22Rv1 (cell line): ENCODE measurements at regions not wholly inside any gene's neighbourhood (a gene's known extent, or its start where the extent isn't known, plus 50 kb on each side); places are given as distances from the start of the nearest gene placed in this dataset.

Experiments
- H3K27ac ChIP-seq: fragments of 450-650 bp; 2 replicates; pipeline ENCODE4 v1.5.1; 2017
- ZFX ChIP-seq: fragments of 450-650 bp; IDR thresholded peaks from 2 replicates; pipeline ENCODE4 v1.6.1; 2017; ENCODE audit warnings: antibody characterized with exemption, borderline replicate concordance
- TF ChIP-seq, protein P1 (sequence below): fragments of 450-650 bp; IDR thresholded peaks from 2 replicates; pipeline ENCODE4 v1.5.1; 2017; ENCODE audit warnings: mild to moderate bottlenecking

DNA sequence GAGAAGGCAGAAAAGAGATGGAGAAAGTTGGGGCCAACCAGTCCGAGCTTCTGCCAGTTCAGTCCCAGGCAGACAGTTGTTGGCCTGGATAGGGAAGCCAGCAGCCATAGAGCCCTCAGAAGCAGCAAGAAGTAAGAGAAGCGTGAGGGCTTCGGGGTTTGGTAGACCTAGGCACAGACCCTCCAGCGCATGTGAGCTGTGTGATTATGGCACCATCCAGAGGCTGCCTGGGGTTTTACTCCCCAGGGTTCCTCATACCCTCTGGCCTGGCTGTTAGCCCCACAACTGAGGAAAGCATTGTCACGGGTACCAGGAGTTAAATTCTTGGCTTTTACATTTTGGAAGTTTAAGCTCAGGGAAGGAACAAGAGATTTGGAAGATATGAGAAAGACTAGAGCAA, 93.7 kb upstream of the RAB6C start:
- H3K27ac ChIP-seq: no peak overlapping the region
- TF ChIP-seq, protein P1, sequence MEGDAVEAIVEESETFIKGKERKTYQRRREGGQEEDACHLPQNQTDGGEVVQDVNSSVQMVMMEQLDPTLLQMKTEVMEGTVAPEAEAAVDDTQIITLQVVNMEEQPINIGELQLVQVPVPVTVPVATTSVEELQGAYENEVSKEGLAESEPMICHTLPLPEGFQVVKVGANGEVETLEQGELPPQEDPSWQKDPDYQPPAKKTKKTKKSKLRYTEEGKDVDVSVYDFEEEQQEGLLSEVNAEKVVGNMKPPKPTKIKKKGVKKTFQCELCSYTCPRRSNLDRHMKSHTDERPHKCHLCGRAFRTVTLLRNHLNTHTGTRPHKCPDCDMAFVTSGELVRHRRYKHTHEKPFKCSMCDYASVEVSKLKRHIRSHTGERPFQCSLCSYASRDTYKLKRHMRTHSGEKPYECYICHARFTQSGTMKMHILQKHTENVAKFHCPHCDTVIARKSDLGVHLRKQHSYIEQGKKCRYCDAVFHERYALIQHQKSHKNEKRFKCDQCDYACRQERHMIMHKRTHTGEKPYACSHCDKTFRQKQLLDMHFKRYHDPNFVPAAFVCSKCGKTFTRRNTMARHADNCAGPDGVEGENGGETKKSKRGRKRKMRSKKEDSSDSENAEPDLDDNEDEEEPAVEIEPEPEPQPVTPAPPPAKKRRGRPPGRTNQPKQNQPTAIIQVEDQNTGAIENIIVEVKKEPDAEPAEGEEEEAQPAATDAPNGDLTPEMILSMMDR: no peak
- TF ChIP-seq ZFX: no peak

DNA sequence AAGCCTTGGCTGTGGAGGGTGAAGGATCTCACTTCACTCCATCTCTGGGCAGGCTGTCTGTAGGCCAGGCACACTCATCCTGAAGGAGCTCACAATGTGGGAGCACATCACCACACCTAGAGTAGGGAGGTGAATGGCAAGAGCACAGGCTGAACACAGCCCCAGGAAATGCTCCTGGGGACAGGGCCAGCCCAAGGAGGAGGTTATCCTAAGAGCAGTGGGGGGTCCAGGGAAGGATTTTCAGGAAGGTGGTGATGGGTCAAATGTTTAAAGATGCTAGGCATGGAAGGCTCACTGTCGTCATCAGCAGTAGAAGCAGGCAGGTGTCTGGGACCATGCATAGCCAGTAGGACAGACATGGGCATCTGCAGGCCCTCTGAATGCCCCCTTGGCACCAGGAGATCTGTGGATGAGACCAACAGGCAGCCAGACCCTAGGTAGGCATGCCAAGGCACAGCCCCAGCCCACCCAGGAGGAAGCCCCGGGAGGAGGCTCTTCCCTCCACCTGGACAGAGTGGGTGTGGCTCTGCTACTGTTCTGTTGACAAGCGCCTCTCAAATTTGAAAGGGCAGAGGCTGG, 91.7 kb upstream of the RAB6C start:
- H3K27ac ChIP-seq: no peak overlapping the region
- TF ChIP-seq, protein P1: no peak

GRCh38 chr2:129888461-129888860, 91.0 kb upstream of the RAB6C start:
- no peak for TF ChIP-seq ZFX
- TF ChIP-seq, protein P1: no peak
- no peak overlapping the region for H3K27ac ChIP-seq

DNA sequence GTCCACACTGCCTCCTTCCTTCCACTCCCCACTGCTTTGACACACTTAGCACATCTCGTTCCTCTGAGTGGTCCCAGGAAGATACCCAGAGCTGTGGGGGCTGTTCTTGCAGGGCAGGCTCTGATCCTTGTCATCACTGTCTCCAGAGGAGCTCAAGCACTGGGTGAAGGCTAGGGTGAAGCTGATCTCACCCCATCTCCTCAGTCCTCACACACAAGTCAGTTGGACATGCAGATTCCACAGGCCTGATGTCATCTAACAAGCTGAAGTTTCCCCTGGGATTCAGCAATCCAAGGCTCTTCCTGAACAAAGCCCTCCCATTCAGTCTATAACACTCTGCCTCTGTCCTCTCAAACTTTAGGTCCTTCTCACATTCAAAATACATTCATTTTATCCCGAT, 90.6 kb upstream of the RAB6C start:
- no peak overlapping the region for H3K27ac ChIP-seq
- TF ChIP-seq, protein P1: no peak
- no peak for TF ChIP-seq ZFX

DNA sequence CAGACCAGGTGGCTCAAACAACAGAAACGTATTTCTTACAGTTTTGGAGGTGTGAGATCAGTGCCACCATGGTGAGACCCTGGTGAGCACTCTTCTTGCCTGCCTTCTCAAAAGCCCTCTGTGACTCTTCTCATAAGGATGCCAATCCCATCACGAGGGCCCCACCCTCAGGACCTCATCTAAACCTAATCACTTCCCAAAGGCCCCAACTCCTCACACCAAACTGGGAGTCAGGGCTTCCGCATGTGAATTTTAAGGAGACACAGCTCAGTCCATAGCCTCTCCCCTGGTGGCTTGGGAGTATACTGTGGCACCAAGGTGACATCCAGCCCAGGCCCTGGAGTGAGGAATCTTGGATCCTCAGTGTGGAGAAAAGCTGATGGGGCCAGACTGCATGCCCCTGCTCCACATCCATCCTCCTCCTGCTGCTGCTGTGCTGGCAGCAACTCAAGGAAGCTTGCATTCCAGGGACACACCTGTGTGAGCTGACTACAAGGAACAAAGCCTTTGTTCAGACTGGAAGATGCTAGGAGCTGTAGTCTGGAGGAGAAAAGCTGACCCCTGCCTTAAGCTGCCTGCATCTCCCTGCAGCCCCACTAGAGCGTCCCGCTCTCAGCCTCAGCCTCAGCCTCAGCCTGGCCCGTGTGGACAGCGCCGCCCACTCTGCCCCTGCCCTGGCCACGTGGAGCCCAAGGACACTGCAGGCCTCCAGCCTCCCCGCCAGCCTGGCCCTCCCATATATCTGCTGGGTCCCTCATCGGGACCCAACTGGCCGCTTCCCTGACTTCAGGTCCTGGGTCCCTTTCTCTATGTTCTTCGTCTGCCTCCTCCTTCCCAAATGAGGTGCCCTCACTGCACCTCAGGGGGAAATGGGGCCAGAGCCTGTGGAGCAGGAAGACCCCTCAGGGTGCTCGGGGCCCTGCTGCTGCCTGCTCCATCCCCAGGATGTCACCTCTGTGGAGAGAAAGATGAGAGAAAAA, 87.8 kb upstream of the RAB6C start:
- no peak overlapping the region for H3K27ac ChIP-seq
- no peak for TF ChIP-seq ZFX
- TF ChIP-seq, protein P1: no peak

DNA sequence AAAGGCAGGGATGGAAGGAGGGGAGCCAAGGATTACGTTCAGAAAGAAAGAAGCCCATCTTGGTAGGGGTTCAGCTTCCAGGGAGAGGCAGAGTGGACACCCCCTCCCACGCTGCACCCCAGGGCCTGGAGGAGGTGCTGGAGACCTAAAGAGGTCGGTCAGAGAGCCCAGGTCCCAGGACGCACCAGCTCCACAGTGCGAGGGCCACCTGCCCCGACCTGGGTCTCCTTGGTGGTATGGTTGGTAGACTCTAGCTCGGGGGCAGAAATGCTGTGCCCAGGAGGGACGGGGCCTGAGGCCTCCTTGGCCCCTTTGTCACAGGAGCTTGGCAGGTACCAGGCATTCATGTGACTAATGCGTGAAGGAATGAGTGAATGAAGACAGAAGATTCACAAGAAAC, 87.1 kb upstream of the RAB6C start:
- TF ChIP-seq, protein P1: no peak
- no peak for TF ChIP-seq ZFX
- no peak overlapping the region for H3K27ac ChIP-seq

GRCh38 chr2:129892773-129893172, 86.7 kb upstream of the RAB6C start:
- TF ChIP-seq, protein P1: no peak
- TF ChIP-seq ZFX: no peak
- H3K27ac ChIP-seq: no peak overlapping the region
